ENCODE measurements at regions not wholly inside any gene's neighbourhood (a gene's known extent, or its start where the extent isn't known, plus 50 kb on each side); places are given as distances from the start of the nearest gene placed in this dataset.

DNA sequence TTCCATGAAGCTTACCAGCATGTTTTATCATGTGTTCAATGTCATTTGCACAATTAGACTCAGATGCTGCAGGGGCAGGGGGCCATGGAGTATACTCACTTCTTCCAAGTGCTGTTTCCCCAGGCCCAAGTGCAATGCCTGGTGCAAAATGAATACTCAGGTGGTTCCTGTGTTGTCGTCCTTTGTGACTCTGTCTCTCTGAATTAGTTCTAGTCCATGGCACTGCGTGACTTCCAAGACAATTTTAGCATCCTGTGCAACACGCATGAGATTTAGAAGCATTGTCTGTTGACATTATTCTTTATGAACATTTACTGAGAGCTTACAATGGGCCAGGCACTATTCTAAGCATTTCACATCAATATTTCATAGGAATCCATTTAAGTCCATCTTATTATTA, 769.7 kb upstream of the RBFOX1 start:
- DNase-seq = no peak

DNA sequence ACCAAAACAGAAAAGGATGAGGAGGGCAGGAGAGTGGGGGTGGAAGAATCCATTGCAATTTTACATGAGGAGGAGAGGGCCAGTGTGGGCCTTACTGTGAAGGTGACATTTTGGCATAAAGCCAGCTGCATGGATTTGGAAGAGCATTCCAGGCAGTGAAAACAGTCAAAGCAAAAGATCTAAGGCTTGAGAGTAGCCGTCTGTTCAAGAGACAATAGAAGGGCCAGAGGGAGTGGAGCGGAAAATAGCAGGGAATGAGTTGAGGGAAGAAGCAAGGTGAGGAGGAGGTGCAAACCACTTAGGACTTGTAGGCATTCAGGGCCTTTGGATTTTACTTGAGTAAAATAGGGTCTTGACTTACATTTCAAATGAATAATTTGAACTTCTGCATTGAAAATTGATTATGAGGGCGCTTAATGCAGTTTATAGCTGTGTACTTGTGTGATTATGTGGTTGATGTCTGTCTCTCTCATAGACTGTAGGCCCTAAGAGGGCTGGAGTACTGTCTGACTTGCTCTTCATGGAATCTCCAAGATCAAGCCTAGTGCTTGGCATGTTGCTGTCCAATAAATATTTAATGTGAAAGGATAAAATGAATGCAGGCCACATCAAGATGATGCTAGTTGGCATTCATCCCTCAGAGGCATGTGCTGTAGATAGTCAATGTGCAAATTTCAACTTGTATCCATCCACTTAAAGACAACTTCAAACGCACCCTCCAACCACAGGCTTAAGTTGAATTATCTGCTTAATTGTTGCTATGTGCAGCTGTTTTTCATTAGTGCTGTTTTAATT, 772.1 kb upstream of the RBFOX1 start:
- DNase-seq = no peak

DNA sequence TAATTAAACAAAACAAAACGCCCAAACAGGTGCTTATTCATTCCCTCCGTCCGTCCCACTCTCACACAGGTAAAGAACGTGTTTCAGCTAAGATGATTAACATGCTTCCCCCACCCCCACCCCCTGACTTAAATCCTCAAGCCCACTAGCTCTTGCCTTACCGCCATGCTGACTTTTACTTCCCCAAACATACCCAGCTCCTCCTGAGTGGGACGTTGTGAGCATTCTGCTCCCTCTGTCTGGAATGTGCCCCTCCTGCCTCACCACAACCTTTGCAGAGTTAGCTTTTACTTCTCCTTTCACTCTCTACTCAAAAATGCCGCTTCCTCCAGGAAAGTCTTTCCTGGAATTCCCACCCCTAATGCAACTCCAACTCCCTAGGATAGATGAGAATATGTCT, 774.0 kb upstream of the RBFOX1 start:
- no peak for DNase-seq

DNA sequence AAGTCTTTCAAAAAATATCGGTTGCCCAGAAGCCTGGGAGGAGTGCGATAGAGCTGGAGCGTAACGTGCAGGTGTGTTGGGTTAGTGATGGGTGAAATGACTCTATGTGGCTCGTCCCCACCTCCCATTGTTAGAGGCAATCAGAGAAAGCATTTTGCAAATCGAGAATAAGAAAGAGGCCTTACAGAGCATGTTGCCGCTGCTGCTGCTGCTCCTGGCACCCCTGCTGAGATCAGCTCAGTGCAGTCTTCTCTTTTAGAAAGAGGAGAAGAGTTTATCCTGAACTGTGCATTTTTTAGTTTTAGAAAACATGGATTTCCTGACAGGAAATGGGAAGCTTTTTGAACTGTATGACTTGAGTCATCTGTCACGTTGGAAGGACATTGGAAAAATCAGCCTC, 774.5 kb upstream of the RBFOX1 start:
- DNase-seq = no peak

DNA sequence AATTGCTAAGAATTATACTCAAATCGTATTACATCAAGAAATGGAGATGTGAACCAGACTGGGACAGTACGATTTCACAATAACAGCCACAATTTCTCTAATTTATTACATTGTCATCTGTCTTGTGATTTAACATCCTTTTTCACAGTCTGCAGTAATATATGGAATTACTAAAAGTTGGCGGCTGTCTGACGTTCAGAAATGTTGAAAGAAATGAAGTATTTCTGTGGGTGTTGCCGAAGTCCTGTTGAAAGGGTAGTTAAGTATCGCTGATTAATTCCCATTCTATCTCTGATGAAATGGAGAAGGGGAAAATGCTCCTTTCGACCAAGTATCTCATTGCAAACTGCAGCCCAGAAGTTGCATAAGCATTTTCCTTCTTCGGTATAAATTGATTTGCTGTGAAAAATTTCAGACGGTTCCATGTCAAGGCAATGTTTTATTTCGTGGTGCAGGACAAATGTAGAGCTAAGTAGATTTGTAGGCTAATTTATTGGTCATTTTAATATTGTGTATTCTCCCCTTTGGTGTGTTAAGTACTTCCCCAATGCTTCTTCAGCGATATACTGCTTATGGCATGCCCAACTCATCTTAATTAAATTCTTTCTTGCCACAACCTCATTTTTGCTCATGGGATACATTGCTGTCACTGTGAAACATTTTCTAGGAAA, 775.2 kb upstream of the RBFOX1 start:
- no peak for DNase-seq

DNA sequence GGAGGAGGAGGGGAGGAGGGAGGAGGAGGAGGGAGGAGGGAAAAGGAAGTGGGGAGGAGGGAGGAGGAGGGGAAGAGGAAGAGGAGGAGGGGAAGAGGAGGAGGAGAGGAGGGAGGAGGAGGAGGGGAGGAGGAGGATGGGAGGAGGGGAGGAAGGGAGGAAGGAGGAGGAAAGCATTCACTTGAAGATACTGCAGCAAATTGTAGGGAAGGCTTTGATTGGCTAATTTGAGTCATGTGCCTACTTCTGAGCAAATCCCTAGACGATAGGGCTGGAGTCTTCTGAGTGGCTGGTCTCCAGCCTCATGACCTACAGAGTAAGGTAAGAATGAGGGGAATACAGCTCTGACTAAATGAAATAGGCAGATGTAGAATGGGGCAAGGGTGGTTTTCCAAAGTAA, 783.2 kb upstream of the RBFOX1 start:
- DNase-seq = no peak

DNA sequence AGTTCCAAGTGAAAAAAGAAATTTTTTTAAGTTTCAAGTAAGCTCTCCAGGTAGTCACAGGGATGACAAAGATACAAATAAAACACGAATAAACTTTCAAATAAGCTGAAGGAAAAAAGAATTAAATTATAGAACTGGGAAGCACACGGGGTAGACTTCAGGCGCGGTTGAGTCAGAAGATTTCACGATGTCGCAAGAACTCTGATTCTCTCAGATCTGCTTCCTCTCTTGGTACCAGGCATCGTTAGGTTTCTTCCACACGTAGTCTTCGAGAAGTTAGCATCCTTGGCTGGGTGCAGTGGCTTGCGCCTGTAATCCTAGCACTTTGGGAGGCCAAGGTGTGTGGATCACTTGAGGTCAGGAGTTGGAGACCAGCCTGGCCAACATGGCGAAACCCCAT, 784.1 kb upstream of the RBFOX1 start:
- no peak for DNase-seq

DNA sequence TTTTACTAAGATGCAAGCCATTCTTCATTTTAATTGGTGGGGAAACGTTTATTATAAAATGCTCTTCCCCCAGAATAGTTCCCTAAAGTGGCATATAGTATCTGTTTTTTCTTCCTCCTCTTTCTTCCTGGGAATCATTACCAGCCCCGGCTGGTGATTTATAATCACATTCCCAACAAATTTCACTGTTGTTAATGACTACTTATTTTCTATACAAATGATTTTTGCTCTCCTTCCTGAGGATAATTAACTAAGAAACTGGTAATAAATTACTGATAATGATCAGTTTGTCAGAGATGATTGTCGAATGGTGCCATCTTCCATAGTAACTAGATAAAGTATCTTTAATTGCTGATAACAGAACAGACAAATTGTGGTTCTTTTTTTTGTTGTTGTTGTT, 785.5 kb upstream of the RBFOX1 start:
- DNase-seq = no peak

DNA sequence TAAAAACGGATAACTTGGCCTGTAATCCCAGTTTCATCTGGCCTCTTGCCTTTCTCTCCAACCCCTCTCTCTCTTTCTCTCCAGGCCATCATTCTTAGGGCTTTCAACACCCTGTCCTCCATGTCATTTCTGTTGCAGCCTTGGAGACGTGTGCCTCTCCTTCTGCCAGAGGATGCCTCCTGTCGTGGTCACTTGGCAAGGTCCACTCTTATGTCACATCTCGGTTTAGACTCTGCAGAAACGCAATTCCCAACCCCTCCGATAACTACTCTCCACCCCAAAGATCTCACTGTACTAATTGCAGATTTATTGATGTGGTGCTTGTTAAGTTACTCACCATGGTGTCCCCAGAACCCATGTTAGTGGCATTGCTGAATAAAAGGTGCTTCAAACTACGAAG, 787.3 kb upstream of the RBFOX1 start:
- no peak for DNase-seq

DNA sequence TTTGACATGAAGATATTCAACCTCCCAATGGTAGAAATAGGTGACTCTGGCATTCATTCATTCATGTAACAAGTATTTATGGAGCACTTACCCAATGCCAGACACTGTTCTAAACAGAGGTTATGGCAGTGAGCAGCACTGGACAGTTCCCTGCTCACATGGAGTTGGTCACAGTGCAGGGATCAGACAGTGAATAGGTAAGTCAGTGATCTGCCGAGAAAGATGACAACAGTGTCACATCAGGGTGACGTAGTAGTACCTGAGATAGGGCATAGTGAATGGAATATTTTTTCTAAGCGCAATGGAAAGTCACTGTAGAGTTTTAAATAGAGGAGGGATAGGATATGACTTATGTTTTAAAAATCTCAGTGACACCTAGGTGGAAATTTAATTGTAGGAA, 791.4 kb upstream of the RBFOX1 start:
- no peak for DNase-seq

DNA sequence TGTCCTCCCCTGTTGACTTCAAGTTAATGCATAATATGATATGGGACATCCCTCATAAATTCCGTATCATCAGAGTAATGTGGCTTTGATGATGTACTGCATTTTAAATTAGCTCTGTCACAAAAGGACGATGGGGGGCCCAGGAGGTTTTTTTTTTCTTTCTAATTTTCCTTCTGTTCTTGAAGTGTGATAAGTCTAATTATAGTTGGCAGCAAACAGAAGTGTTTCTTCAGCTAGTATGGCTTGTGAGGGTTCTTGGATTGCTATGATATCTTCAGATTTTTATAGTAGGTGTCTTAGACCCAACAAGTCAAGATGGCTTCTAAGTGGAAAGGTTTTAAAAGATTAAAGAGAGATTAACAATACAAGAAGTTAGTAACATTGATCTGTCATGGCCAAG, 796.2 kb upstream of the RBFOX1 start:
- no peak for DNase-seq

DNA sequence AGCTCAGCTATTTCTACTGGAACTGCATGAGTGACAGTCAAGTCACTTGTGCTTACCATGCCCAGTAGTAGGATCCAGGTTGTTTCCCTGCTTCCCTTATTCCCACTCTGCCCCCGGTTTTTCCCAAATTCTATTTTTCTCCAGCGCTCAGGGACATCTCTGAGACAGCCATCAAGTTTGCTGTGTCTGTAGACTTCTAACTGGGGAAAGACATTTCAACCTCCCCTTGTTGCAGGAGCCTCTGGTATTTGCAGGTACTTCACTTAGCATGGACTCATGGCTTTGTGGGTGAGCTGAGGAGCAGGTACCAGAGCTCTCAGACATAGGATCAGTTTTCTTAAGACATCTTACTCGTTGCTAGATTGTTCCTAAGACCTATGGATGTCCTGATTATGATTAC, 801.6 kb upstream of the RBFOX1 start:
- DNase-seq = no peak

DNA sequence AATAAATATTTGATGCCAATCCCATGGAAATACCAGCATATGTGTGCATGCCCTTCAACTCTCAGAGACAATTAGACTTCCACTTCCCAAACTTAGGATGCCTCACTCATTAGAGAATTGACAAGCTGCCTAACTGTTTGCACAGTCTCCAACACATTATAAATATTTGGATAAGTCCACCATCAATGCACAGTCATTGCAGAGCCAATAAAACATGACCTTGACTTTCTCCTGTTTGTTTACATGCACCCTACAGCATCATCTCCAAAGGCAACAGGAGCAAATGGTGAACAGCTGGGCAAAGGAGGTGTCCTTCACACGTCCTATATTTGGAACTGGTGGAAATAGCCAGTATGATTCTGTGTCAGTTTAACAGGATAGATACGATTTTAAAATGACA, 804.4 kb upstream of the RBFOX1 start:
- no peak for DNase-seq

DNA sequence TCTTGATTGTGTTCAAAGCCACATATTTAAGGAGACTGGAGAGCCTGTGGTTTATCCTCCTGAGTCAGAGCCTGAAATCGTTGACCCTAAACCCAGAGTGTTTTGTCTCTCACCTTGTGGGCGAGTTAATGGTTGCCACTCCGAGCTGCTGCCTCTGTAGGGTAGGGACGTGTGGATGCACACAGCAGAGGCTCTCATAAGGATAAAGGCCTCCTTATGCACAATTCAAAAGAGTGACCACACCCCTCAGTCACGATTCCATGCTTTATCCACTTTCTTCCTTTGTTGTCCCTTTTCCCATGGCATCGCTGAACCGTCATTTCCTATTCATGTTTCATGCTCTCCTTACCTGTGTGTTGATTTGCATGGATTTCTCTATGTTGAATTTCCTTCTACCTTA, 805.0 kb upstream of the RBFOX1 start:
- DNase-seq = no peak

DNA sequence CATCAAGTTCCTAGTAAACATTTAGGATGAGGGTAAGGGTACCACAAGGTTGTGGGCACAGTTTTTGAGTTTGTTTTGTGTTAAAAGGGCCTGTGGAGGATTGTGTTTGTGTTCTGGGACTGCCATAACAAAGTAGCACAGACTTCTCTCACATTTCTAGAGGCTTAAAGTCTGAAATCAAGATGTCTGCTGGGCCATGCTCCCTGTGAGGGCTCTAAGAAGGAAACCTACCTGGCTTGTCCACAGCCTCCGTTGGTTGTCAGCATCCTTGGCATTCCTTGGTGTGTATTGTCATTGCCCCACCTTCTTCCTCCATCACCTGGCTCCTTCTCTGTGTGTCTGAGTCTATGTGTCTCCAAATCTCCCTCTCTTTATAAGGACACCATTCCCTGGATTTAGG, 808.1 kb upstream of the RBFOX1 start:
- no peak for DNase-seq

DNA sequence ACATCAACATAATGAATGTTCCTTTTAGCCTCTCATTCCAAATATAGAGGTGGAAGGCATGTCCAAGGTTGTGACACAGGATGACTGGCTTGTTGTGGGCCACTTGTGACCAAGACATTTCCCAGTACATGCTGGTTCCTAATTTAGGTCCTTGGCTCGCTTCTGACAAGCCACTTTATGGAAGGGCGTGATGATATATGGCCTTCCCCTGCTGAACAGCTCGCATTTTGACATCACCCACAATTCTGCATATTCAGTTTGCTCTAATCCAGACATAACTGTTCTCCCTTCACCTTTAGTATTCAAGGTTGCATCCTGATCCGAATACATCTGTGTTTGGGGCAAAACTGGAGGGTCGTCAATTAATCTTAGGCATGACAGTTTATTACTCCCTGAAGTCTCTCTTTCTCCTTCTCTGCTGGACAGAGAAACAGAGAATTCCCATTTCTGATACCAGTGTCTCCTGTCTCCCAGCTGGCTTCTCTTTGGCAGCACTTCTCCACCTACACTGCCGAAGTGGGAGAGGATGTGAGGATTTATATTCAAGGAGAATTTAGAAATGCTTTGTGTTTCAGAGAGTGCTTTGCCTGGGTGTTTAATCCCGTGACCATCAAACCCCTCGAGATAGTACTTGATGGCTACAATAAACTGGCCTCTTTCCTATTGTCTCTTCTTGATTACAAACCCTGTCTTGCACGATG, 815.5 kb upstream of the RBFOX1 start:
- DNase-seq = no peak

DNA sequence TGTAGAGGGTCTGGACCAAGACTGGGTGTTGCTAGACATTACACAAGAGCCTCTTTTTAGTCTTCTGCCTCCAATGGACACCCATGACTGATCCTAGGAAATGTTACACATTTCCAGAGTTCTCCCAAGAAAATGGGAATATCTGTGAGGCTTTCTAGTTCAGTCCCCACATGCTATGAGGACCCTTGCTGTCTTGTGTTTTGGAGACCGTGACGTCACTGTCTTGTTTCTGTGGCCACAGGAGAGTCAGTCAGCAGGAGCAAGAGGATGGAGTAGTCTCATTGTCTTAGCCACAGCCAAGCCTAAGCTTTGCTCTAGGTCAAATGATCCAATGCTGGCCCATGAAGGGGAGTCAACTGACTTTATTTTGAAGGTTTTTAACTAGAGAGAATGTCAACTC, 820.1 kb upstream of the RBFOX1 start:
- DNase-seq = no peak

DNA sequence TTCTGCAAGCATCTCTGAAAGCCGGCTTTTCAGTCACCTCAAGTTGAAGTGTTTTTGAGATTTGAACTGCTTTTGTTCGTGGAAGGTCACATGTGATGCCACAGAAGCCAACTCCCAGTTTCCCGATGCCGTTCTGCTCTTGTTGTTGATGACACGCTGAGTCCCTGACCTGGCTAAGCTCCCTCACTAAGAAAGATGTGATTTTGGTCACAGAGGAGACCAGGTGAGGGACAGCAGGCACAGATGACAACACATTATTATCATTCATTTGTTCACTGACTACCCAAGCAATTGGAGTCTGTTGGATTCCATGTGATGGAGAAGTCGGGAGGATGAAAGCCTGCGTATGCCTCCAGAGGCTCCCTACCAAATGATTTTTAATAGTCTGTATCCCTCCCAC, 822.4 kb upstream of the RBFOX1 start:
- DNase-seq = no peak

DNA sequence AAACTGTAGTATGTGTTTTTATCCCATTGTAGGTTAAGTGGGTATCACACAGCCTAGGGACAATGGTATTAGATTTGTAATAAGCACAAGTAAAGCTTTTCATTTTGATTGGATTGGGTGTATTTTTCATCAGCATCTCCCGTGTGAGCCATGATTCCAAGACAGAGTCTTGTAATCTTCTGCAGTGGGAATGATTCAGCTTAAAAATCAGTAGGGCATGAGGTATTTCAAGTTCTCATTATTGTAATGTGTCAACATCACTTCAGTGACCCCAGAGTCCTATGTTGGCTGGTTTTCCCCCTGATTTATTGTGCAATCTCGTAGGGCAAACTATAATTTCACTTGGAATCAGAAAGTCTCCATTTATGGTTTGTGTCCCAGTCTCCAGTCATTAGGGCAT, 833.2 kb upstream of the RBFOX1 start:
- DNase-seq = no peak

DNA sequence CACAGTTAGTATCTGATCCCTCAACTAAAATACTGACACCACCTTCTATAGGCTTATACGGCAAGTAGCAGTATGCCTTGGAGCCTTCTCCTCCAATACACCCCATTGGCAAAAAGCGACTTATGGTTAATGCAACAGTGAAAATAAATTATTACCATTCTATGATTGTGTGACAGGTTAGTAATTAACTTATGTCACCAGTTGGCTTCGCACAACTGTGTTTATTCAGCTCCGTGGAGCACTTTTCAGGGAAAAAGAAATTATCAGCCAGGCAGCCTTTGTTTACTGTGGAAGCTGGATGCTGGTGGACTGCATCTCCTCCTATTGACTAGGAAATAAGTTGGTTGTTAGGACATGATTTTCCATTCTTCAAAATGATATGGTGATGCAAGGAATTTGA, 833.8 kb upstream of the RBFOX1 start:
- DNase-seq = no peak

DNA sequence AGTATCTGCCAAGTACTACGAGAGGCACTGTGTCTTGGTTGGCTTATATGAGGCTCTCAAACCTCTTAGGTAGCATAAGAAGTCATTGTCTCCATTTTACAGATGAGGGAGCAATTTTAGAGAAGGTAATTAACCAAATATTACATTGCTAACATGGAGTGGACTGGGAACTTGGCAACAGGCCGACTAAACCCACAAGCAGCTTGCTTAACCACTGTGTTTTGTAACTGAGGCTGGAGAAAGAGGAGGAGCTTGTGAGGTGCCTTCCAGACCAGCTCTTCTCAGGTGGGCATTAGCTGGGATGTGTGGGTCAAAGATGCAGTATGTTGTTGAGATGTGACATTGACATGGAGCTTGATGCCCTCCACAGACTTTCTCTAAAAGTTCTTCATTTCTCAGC, 835.6 kb upstream of the RBFOX1 start:
- DNase-seq = no peak

DNA sequence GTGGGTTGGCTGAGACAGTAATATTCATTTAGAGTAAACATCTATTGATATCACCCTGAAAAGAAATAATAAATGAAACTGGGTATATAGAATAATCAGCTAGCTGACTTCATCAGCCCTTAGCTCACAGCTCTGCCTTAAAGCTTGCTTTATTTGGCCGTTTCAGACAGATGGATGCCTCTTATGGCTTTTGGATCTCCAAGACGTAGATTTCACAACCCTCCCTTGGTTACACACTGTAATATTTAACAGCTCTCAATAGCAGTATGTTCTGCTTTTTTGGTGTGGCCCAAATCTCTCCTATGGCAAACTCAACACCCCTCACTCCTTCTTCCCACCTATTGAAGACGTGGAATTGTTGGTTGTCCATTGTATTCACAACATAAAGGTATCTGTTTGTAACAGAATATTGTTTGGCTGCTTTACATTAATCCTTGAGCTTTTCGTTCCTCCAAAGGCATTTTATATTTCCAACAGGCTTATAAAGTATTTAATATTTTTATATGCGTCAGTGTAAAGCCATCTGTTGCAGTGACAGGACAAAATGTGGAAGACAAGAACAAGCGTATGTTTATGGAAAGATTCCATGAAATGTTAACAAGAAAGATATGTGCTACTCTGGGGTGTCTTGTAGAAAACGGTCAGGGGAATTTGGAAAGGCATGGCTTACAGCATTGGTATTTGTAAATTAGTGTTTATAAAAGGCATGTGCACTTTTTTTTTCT, 837.0 kb upstream of the RBFOX1 start:
- no peak for DNase-seq

DNA sequence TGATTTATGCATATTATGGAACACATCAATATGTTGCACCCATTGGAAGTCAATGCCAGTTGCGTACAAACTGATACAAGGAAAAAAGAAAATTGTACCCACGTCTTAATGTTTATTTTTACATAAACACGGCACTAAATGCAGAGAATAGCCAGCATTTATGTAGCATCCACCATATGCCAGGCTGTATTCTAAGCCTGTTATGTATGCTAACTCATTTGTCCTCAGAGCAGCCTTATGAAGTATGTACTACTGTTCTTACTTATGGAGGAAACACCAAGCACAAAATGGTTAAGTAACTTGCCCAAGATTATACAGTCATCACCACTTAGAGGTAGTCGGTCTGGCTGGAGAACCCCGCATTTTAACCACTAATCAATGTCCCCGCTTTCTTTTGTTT, 837.9 kb upstream of the RBFOX1 start:
- no peak for DNase-seq

DNA sequence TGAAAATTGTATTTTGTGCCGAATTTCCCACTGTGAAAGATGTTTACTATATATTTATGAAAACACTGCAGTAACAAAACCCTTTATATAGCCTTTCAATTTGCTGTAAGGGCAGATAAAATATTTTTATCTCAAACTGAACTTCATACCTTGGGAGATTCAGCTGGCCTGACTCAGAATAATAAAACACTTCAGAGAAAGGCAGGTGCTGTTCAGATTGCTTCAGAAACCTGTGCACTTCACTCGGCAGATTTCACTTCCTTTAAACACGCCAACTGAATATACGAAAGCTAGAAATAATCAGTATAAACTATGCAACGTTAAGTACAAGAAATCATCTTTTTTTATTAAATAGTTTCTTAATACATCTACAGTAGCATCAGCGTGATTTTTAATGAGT, 839.1 kb upstream of the RBFOX1 start:
- DNase-seq = no peak
